ENCODE measurements at regions not wholly inside any gene's neighbourhood (a gene's known extent, or its start where the extent isn't known, plus 50 kb on each side); places are given as distances from the start of the nearest gene placed in this dataset.
A peak's percentile ranks its signal among the peaks of the same experiment; 100 is the strongest.
"Not testable (repeated sequence)": the region's sequence is repeated elsewhere in the genome, so short reads cannot be mapped to it uniquely, and the experiment has no call there.

DNA sequence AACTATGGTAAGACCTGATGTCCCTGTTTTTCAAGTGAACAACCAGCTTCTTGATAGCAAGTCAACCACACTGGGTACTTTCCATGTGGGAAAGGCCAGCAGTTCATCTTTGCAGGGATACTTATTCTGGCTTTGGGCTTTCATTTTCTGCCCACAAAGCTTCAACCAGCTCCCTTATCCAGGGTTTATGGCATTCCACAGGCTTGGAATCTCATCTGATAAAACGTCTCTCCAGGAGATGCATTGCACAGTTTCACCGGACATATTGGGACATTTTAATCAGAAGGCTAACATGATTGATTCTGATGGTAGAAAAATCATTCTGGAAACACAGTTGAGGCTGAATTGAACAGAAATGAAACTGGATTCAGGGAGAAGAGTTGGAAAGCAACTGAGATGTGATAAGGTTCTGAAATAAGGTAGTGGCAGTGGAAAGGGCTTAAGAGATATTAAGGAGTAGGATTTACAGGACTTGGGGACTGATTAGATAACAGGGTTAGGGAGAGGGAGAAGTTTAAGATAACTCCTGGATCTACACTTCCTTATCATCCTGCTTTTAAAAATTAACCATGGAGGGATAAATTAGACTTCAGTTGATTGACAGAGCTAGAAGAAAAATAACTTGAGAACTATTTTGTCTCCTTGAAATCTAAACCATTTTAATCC is 195.8 kb upstream of the FBXL7 start:
- Histone ChIP-seq H3K4me1 (ENCODE audit: control insufficient read depth, insufficient read depth, low read length) (no peaks in the 10 kb centered on the region), H3K9me3 (ENCODE audit: control insufficient read depth, low read depth, low read length) (no peaks in the 10 kb centered on the region), H3K4me3 (ENCODE audit: low read length) (no peak overlapping the region), H3K27me3 (ENCODE audit: control insufficient read depth, insufficient read depth, low read length) (no peaks in the 10 kb centered on the region), H3K36me3 (ENCODE audit: control insufficient read depth, insufficient read depth, low read length) (no peaks in the 10 kb centered on the region), H3K27ac (ENCODE audit: low read length) (no peak overlapping the region)
- WGBS (ENCODE audit: insufficient coverage, low lambda C conversion rate) = no CpG with 5 or more reads among the region's 2 CpGs
- no peak for DNase-seq

DNA sequence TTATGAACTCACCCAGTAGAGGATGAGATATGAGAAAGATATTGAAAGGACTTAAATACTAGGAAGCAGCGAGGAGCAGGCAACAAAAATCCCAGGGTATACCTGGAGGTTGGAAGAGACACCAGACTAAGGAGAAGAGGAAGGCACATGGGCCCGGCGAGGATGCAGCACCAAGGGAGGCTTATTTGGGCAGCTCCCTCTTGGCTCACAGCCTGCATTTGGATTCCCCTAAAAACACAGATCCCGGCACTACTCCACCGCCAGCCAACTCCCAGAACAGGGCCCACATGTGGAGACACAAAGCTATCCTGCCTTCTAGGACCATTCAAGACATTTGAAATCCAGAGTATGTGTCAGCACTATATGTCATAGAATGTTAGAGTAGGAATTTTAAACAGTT is 199.8 kb upstream of the FBXL7 start:
- H3K9me3 ChIP-seq (ENCODE audit: control insufficient read depth, low read depth, low read length) = no peaks in the 10 kb centered on the region
- no peaks in the 10 kb centered on the region for H3K4me1 ChIP-seq (ENCODE audit: control insufficient read depth, insufficient read depth, low read length)
- H3K27me3 ChIP-seq (ENCODE audit: control insufficient read depth, insufficient read depth, low read length) = no peaks in the 10 kb centered on the region
- no peak overlapping the region for H3K4me3 ChIP-seq (ENCODE audit: low read length)
- H3K27ac ChIP-seq (ENCODE audit: low read length) = no peak overlapping the region
- H3K36me3 ChIP-seq (ENCODE audit: control insufficient read depth, insufficient read depth, low read length) = no peaks in the 10 kb centered on the region
- DNase-seq = no peak
- 100% methylated on average over 1 of the region's 5 CpGs for WGBS (ENCODE audit: insufficient coverage, low lambda C conversion rate)

DNA sequence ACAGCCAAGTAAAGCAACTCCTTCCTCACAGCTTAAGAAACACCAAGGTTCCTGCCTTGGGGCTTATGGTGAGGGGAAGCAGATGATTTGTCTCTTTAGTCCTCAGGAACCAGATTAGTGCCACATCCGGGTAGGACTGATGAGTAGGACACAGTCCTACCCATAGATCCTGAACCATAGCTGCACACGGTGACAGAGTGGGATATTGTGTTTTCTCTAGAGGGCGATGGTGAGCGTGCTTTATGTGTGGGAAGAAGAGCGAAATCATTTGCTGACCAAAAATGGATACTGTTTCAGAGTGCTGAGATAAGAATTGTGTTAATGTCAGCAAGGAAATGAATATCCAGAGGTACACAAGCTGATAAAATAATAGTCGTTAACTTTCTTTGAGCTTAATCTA is 209.0 kb upstream of the FBXL7 start:
- H3K4me3 ChIP-seq (ENCODE audit: low read length) = no peak overlapping the region
- no peak for DNase-seq
- H3K27ac ChIP-seq (ENCODE audit: low read length) = no peak overlapping the region
- no peaks in the 10 kb centered on the region for H3K4me1 ChIP-seq (ENCODE audit: control insufficient read depth, insufficient read depth, low read length)
- 86% methylated on average over 4 of the region's 6 CpGs for WGBS (ENCODE audit: insufficient coverage, low lambda C conversion rate)
- H3K9me3 ChIP-seq (ENCODE audit: control insufficient read depth, low read depth, low read length) = no peaks in the 10 kb centered on the region
- no peaks in the 10 kb centered on the region for H3K27me3 ChIP-seq (ENCODE audit: control insufficient read depth, insufficient read depth, low read length)
- no peaks in the 10 kb centered on the region for H3K36me3 ChIP-seq (ENCODE audit: control insufficient read depth, insufficient read depth, low read length)

GRCh38 chr5:15286650-15287049 is 213.3 kb upstream of the FBXL7 start:
- no peak for DNase-seq
- Histone ChIP-seq H3K36me3 (ENCODE audit: control insufficient read depth, insufficient read depth, low read length) (no peaks in the 10 kb centered on the region), H3K9me3 (ENCODE audit: control insufficient read depth, low read depth, low read length) (no peaks in the 10 kb centered on the region), H3K27ac (ENCODE audit: low read length) (no peak overlapping the region), H3K27me3 (ENCODE audit: control insufficient read depth, insufficient read depth, low read length) (no peaks in the 10 kb centered on the region), H3K4me3 (ENCODE audit: low read length) (no peak overlapping the region), H3K4me1 (ENCODE audit: control insufficient read depth, insufficient read depth, low read length) (no peaks in the 10 kb centered on the region)
- WGBS (ENCODE audit: insufficient coverage, low lambda C conversion rate) = no CpG with 5 or more reads among the region's 1 CpG

GRCh38 chr5:15285901-15286583 is 213.9 kb upstream of the FBXL7 start:
- DNase-seq = peak; percentile 22 to 37
- 71% methylated on average over 2 of the region's 5 CpGs for WGBS (ENCODE audit: insufficient coverage, low lambda C conversion rate)

DNA sequence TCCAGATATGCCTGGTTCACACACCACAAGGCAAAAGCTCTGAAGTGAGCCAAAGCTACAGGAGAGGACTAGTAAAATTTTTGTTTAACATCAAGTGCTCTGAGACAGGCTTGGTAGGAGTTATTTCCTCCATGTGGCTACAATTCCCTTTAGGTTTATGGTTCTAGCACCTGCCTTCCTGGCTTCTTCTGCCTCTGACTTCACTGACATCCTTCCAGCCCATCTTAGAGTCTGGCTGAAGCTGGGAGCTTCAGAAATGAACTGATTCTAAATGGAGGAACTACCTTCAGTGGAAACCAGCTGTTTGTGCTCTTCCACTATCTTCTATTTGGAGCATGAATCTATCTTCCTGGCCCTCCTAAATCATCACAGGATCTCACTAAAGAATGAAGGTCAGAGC is 215.3 kb upstream of the FBXL7 start:
- Histone ChIP-seq H3K9me3 (ENCODE audit: control insufficient read depth, low read depth, low read length) (no peaks in the 10 kb centered on the region), H3K36me3 (ENCODE audit: control insufficient read depth, insufficient read depth, low read length) (no peaks in the 10 kb centered on the region), H3K4me3 (ENCODE audit: low read length) (no peak overlapping the region), H3K4me1 (ENCODE audit: control insufficient read depth, insufficient read depth, low read length) (no peaks in the 10 kb centered on the region), H3K27me3 (ENCODE audit: control insufficient read depth, insufficient read depth, low read length) (no peaks in the 10 kb centered on the region), H3K27ac (ENCODE audit: low read length) (no peak overlapping the region)
- DNase-seq = no peak

More at GRCh38 chr5:15285901-15286583, 213.9 kb upstream of the FBXL7 start:
- H3K9me3 ChIP-seq (ENCODE audit: control insufficient read depth, low read depth, low read length) = no peaks in the 10 kb centered on the region
- H3K4me3 ChIP-seq (ENCODE audit: low read length) = no peak overlapping the region
- no peak overlapping the region for H3K27ac ChIP-seq (ENCODE audit: low read length)
- H3K4me1 ChIP-seq (ENCODE audit: control insufficient read depth, insufficient read depth, low read length) = no peaks in the 10 kb centered on the region
- H3K36me3 ChIP-seq (ENCODE audit: control insufficient read depth, insufficient read depth, low read length) = no peaks in the 10 kb centered on the region
- no peaks in the 10 kb centered on the region for H3K27me3 ChIP-seq (ENCODE audit: control insufficient read depth, insufficient read depth, low read length)

DNA sequence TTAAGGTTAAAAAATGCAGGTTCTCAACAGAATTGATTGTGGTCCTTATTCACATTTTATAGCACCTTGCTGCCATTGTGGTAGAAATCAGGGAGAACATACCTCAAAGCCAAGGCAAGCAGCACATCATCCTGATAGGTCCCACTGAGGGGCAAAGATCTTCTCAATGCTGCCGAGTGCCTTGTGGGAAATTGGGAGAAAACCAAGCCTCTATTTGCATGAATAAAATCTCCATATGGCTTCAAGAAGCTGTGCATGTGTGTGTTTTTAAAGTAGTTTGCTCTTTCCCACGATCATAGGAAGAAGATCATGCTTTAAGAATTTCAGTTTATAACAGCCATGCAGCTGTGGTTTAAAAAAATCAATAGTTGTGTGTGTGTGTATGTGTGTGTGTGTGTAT is 216.9 kb upstream of the FBXL7 start:
- Histone ChIP-seq H3K4me1 (ENCODE audit: control insufficient read depth, insufficient read depth, low read length) (no peaks in the 10 kb centered on the region), H3K27ac (ENCODE audit: low read length) (no peak overlapping the region), H3K27me3 (ENCODE audit: control insufficient read depth, insufficient read depth, low read length) (no peaks in the 10 kb centered on the region), H3K36me3 (ENCODE audit: control insufficient read depth, insufficient read depth, low read length) (no peaks in the 10 kb centered on the region), H3K9me3 (ENCODE audit: control insufficient read depth, low read depth, low read length) (no peaks in the 10 kb centered on the region), H3K4me3 (ENCODE audit: low read length) (no peak overlapping the region)
- DNase-seq = no peak
- no CpG with 5 or more reads among the region's 2 CpGs for whole genome bisulfite sequencing (ENCODE audit: insufficient coverage, low lambda C conversion rate)

DNA sequence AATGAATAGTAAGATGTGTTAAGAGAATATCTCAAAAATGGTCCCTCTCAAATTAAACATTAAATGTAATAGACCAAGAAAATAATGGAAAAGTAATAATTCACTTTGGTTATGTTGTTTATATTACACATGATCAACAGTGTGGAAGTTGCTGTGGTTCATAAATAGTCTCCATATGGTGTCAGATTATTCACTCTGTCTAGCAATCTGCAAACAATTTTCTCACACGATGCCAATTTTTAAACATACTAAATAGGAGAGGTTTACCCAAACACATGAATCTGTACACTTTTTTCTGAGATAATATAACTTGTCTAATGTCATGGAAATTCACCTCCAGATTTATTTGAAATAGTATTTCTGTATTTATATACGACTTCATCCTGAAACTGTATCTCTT is 217.4 kb upstream of the FBXL7 start:
- 100% methylated on average over 1 of the region's 2 CpGs for WGBS (ENCODE audit: insufficient coverage, low lambda C conversion rate)
- H3K27me3 ChIP-seq (ENCODE audit: control insufficient read depth, insufficient read depth, low read length) = no peaks in the 10 kb centered on the region
- no peaks in the 10 kb centered on the region for H3K9me3 ChIP-seq (ENCODE audit: control insufficient read depth, low read depth, low read length)
- H3K4me3 ChIP-seq (ENCODE audit: low read length) = no peak overlapping the region
- no peaks in the 10 kb centered on the region for H3K4me1 ChIP-seq (ENCODE audit: control insufficient read depth, insufficient read depth, low read length)
- H3K36me3 ChIP-seq (ENCODE audit: control insufficient read depth, insufficient read depth, low read length) = no peaks in the 10 kb centered on the region
- H3K27ac ChIP-seq (ENCODE audit: low read length) = no peak overlapping the region
- DNase-seq = no peak

- H3K4me1 ChIP-seq (ENCODE audit: control insufficient read depth, insufficient read depth, low read length); H3K4me3 ChIP-seq (ENCODE audit: low read length); H3K9me3 ChIP-seq (ENCODE audit: control insufficient read depth, low read depth, low read length); H3K27ac ChIP-seq (ENCODE audit: low read length); H3K36me3 ChIP-seq (ENCODE audit: control insufficient read depth, insufficient read depth, low read length); H3K27me3 ChIP-seq (ENCODE audit: control insufficient read depth, insufficient read depth, low read length); DNase-seq: not testable (repeated sequence)
- WGBS (ENCODE audit: insufficient coverage, low lambda C conversion rate) = no CpG with 5 or more reads among the region's 9 CpGs
Measured at GRCh38 chr5:15271596-15271995, 228.4 kb upstream of the FBXL7 start.

- Histone ChIP-seq H3K27ac (ENCODE audit: low read length) (no peak overlapping the region), H3K4me1 (ENCODE audit: control insufficient read depth, insufficient read depth, low read length) (no peaks in the 10 kb centered on the region), H3K27me3 (ENCODE audit: control insufficient read depth, insufficient read depth, low read length) (no peaks in the 10 kb centered on the region), H3K4me3 (ENCODE audit: low read length) (no peak overlapping the region), H3K9me3 (ENCODE audit: control insufficient read depth, low read depth, low read length) (no peaks in the 10 kb centered on the region), H3K36me3 (ENCODE audit: control insufficient read depth, insufficient read depth, low read length) (no peaks in the 10 kb centered on the region)
- WGBS (ENCODE audit: insufficient coverage, low lambda C conversion rate) = 100% methylated on average over 2 of the region's 2 CpGs
- DNase-seq = no peak
Measured at GRCh38 chr5:15267966-15268365, 232.0 kb upstream of the FBXL7 start.

GRCh38 chr5:15266841-15267240 is 233.1 kb upstream of the FBXL7 start:
- Histone ChIP-seq H3K4me3 (ENCODE audit: low read length) (no peak overlapping the region), H3K27me3 (ENCODE audit: control insufficient read depth, insufficient read depth, low read length) (no peaks in the 10 kb centered on the region)
- no CpG with 5 or more reads among the region's 1 CpG for WGBS (ENCODE audit: insufficient coverage, low lambda C conversion rate)

More at GRCh38 chr5:15266841-15267240, 233.1 kb upstream of the FBXL7 start:
- Histone ChIP-seq H3K36me3 (ENCODE audit: control insufficient read depth, insufficient read depth, low read length) (no peaks in the 10 kb centered on the region), H3K9me3 (ENCODE audit: control insufficient read depth, low read depth, low read length) (no peaks in the 10 kb centered on the region), H3K4me1 (ENCODE audit: control insufficient read depth, insufficient read depth, low read length) (no peaks in the 10 kb centered on the region), H3K27ac (ENCODE audit: low read length) (no peak overlapping the region)
- no peak for DNase-seq
